IPS-18a (cell line): ENCODE measurements at regions not wholly inside any gene's neighbourhood (a gene's known extent, or its start where the extent isn't known, plus 50 kb on each side); places are given as distances from the start of the nearest gene placed in this dataset.

Experiments used
- H3K27ac ChIP-seq: one replicate; pipeline ENCODE4 v1.5.1; 2013; ENCODE audit warnings: low read length
- H3K27me3 ChIP-seq: one replicate; pipeline ENCODE4 v1.6.1; 2013; ENCODE audit warnings: mild to moderate bottlenecking, low read length; ENCODE audit not compliant: control insufficient read depth, insufficient read depth
- H3K36me3 ChIP-seq: one replicate; pipeline ENCODE4 v1.6.1; 2013; ENCODE audit warnings: low read depth, low read length; ENCODE audit not compliant: control insufficient read depth
- H3K4me1 ChIP-seq: one replicate; pipeline ENCODE4 v1.6.1; 2013; ENCODE audit warnings: low read depth, low read length; ENCODE audit not compliant: control insufficient read depth
- H3K4me3 ChIP-seq: one replicate; pipeline ENCODE4 v1.5.1; 2013; ENCODE audit warnings: low read length
- H3K9ac ChIP-seq: one replicate; pipeline ENCODE4 v1.6.1; 2013; ENCODE audit warnings: mild to moderate bottlenecking, low read length, moderate library complexity
- H3K9me3 ChIP-seq: one replicate; pipeline ENCODE4 v1.6.1; 2013; ENCODE audit warnings: low read depth, low read length; ENCODE audit not compliant: control insufficient read depth

DNA sequence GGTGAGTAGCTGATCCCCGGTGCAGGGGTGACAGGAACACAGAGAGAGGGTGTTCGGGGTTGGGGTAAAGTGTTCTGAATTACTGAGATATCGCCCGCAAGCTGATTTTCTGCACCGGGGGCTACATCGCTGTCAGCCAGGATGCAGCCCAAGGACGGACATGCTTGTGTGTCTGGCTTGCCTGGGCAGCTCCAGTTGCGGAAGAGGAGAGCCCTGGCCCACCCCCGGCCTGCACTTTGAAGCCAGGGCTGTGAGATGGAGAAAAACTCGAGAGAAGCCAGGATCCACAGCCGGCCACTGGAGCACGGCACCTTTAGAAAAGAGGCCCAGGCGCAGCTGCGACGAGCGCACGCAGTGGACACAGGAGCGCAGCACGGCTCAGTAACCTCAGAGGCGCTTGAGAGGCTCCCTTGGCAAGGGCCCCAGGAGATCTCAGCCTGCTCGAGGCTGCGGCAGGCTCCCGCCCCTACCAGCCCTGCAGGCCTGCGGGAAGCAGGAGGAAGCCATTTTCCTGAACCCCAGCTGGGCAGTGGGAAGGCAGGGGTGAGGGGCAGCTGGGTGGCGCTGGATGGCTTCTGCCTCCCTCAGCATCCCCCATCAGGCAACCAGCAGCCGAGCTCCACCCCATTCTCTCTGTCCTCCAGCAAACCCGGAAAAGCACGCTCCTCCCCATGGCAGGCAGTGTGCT, 59.2 kb downstream of the C9orf50 start:
- Histone ChIP-seq H3K9ac (no peak overlapping the region), H3K27ac (no peak overlapping the region), H3K27me3 (no peaks in the 10 kb centered on the region), H3K4me1 (peaks cover 34% of the 10 kb centered on the region), H3K36me3 (no peaks in the 10 kb centered on the region), H3K4me3 (no peak overlapping the region), H3K9me3 (no peaks in the 10 kb centered on the region)

DNA sequence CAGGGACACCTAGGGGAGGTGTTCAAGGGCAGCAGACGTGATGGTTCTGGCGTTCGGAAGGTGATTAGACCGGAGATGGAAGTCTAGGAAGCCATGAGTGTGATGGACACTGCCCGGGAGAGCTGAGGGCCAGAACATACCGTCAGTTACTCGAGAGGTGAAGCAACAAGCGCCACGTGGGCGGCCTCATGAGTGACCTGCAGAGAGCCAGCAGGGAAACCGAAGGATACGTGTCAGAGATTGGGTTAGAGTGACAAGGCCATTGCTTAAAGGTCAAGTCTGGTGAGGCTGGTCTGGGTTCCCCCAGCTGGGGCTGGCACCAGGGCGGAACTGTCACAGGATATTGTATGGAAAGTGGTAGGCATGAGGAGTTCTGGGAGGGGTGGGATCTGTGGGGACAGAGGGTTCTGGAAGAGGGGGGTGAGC, 60.0 kb downstream of the C9orf50 start:
- peaks cover 42% of the 10 kb centered on the region for H3K4me1 ChIP-seq
- no peaks in the 10 kb centered on the region for H3K27me3 ChIP-seq
- no peak overlapping the region for H3K27ac ChIP-seq
- H3K36me3 ChIP-seq = no peaks in the 10 kb centered on the region
- no peaks in the 10 kb centered on the region for H3K9me3 ChIP-seq
- no peak overlapping the region for H3K9ac ChIP-seq
- H3K4me3 ChIP-seq = no peak overlapping the region

DNA sequence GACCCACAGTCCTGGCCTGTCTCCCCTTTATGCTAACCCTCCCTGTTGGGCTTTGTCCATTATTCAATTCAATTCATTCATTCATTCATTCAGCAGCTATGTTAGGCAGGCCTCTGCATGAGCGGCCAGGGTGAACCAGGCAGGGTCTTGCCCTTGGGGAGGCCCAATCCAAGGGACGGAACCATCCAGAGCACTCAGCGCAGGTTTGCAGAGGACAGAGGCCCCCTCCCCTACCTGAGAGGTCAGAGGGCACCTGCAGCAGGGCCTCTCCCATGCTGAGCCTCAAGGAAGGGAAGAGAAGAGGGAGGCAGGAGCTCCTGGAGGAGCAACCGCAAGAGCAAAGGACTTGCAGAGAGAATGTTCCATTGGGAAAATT, 61.4 kb downstream of the C9orf50 start:
- Histone ChIP-seq H3K9ac (no peak overlapping the region), H3K27me3 (no peaks in the 10 kb centered on the region), H3K4me1 (peaks cover 45% of the 10 kb centered on the region), H3K4me3 (no peak overlapping the region), H3K27ac (no peak overlapping the region), H3K36me3 (no peaks in the 10 kb centered on the region), H3K9me3 (no peaks in the 10 kb centered on the region)

DNA sequence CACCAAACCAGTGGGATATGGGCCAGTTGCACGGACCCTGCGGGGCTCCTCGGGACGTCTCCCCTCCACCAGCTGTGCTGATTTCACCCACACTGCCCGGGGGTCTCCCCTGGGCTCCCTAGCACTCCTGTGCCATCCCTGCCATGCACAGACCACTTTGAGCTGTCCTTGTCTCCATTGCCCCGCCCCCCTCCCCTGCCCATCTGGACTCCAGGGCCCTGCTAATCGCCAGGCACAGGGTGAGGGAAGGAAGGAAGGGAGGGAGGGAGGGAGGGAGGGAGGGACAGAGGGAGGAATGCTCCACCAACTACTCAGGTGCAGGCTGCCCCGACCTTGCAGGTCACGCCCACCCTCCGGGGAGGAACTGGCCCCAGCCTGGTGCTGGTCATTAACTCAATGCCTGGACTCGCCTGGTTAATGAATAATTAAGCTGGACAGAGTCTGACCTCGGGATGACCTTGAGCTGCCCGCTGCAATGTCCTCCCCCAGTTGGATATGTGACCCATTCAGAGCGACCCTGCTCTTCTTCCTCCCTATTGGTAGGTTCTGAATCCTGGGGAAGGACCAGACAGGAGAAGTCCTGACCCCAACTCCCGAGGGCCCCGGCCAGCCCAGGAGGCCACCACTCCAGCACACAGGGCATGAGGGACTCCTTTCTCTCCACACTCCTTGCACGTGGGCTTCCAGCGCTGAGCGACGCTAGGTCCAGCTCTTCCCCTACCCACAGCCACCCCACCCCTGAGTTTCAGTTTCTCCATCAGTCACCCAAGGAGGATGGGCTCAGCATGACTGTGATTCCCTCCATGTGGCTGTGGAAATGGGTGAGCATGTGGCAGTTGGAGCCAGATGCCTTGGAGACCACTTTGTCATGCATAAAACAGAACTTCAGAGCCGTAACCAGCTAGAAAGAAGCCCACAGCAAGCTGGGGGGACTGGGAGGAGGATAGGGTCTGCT, 62.1 kb downstream of the C9orf50 start:
- Histone ChIP-seq H3K9me3 (no peaks in the 10 kb centered on the region), H3K36me3 (no peaks in the 10 kb centered on the region), H3K27ac (no peak overlapping the region), H3K4me1 (peaks cover 45% of the 10 kb centered on the region), H3K27me3 (no peaks in the 10 kb centered on the region), H3K4me3 (no peak overlapping the region), H3K9ac (no peak overlapping the region)

DNA sequence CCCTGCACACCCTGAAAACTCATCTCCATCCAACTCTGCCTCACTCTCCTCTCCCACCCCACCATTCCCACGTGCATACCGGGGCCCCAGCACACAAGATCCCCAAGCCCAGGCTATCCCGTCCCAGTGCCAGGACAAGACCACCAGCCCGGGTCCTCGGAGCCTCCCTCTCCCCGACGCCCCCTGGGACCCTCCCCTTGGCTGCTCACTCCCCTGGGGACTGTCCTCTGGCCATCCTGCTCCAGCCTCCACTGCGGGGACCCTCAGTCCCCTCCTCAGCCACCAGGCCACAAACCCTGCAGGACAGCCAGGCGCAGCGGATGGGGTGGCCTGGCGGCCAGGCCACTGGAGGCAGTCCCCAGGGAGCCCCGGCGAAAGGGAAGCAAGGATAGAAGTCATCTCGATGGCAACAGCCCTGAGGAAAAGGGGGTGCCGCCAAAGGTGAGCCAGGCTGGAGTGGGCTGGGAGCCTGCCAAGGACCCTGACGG, 62.8 kb downstream of the C9orf50 start:
- Histone ChIP-seq H3K4me1 (peaks cover 45% of the 10 kb centered on the region), H3K36me3 (no peaks in the 10 kb centered on the region), H3K9me3 (no peaks in the 10 kb centered on the region), H3K4me3 (no peak overlapping the region), H3K27ac (peak overlapping the region; percentile 56), H3K27me3 (no peaks in the 10 kb centered on the region), H3K9ac (peak overlapping the region; percentile 45)

DNA sequence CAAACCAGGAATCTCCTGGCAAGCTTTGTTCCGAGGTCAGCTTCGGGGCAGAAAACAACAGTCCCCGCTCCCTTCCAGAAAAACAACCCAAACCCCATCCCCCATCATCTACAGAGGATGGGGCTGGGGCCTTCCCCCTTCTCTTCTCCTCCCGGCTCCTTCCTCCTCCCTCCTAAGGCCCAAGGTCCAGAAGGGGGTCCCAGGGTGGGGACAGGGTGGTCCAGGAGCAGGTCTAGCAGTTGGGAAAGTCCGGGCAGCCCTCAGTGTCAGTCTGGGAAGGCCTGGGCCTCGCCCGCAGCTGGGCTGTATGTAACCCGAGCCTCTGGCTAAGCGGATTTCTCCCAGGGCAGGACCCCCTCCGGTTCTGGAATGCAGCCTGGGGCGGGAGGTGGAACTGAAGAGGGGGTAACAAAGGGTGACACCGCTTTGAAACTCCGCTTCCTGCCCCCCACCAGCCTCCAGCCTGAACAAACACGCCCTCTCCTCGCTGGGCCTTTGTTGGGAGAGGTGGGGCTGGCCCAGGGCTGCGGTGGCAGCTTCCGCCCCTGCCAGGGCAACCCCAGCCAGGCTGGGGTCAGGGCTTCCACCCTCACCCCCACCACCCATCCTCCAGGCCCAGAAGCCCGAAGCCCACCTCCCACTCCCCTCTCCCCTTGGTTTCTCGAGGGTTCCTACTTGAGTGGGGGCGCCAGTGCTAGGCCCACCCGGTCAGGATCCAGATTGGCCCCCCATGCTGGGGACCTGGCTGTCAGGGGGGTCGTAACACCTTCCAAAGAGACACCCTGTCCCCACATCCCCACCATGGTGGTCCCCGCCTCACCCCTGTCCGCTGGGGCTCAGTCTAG, 63.5 kb downstream of the C9orf50 start:
- Histone ChIP-seq H3K27ac (peak overlapping the region; percentile 84), H3K27me3 (no peaks in the 10 kb centered on the region), H3K4me1 (peaks cover 43% of the 10 kb centered on the region), H3K4me3 (peak overlapping the region; percentile 50), H3K9me3 (no peaks in the 10 kb centered on the region), H3K36me3 (no peaks in the 10 kb centered on the region), H3K9ac (peak overlapping the region; percentile 54)

DNA sequence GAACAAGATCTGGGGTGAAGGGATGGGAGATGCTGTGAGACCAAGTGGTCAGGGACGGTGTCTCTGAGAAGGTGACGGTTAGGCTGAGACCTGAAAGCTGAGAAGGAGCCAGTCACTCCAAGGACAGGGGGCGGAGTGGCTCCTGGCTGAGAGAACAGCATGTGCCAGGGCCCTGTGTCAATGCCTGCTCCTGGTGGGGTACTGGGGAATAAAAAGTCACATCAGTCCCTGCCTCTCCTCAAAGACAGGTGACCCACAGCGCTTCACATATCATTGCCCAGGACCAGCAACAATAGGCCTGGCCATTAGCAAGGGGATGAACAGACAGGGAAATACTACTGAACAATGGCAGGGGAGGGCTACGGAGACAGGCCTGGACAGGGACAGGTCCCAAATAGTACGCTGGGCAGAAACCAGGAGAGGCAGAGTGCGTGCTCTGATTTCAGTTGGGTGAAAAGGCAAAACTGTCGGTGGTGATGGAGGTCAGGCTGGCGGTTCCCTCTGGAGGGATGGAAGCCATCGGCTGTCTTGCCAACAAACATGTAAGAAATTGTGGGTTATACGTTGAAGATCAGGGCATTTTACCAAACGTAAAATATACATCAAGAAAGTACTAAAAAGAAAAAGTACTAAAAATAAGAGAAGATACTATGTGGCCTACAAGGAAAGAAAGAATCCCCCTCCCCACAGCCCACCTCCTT, 64.3 kb downstream of the C9orf50 start:
- H3K4me3 ChIP-seq = peak overlapping the region; percentile 50
- peaks cover 36% of the 10 kb centered on the region for H3K4me1 ChIP-seq
- H3K27me3 ChIP-seq = peaks cover 6% of the 10 kb centered on the region

DNA sequence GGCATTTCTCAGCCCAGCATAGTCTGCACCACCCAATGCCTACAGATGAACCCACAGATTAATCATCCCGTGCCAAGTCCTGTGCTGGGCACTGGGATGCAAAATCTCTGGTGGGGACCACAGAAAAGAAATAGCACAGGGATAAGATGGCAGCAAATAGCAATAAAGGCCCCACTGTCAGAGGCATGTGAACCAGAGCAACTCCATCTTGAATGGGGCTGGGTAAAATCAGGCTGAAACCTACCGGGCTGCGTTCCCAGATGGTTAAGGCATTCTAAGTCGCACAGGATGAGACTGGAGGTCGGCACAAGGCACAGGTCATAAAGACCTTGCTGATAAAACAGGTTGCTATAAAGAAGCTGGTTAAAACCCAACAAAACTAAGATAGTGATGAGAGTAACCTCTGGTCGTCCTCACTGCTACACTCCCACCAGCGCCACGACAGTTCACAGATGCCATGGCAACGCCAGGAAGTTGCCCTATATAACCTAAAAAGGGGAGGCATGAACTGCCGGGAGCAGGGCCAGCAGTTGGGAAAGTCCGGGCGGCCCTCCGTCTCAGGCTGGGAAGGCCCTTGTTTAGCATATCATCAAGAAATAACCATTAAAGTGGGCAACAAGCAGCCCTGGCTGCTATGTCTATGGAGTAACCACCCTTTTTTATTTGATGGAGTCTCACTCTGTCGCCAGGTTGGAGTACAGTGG, 65.2 kb downstream of the C9orf50 start:
- no peak overlapping the region for H3K9ac ChIP-seq
- H3K27ac ChIP-seq = no peak overlapping the region
- H3K27me3 ChIP-seq = peaks cover 16% of the 10 kb centered on the region
- H3K9me3 ChIP-seq = no peaks in the 10 kb centered on the region
- H3K4me1 ChIP-seq = peaks cover 36% of the 10 kb centered on the region
- H3K36me3 ChIP-seq = no peaks in the 10 kb centered on the region
- no peak overlapping the region for H3K4me3 ChIP-seq

More for the DNA sequence above, 64.3 kb downstream of the C9orf50 start:
- peak overlapping the region; percentile 54 for H3K9ac ChIP-seq
- no peaks in the 10 kb centered on the region for H3K9me3 ChIP-seq
- peak overlapping the region; percentile 84 for H3K27ac ChIP-seq
- no peaks in the 10 kb centered on the region for H3K36me3 ChIP-seq

DNA sequence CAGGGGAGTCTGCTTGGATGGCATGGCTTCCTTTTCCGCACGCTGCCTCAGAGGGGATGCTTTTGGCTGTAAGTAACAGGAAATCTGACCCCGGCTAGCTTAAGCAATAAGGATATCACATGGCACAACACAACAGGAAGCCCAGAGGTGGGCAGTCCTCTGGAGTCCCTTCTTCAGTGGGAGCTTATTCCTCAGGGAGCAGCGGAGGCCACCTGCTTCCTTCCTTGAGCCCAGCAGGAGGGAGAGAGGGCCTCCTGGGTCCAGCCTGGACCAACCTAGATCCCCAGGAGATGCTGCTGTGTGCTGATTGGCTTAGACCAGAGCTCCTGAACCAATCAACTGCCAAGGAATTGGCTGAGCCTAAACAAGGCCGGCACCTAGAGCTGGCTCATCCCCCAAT, 66.3 kb downstream of the C9orf50 start:
- Histone ChIP-seq H3K4me3 (no peak overlapping the region), H3K27me3 (peaks cover 26% of the 10 kb centered on the region), H3K27ac (no peak overlapping the region), H3K9ac (no peak overlapping the region), H3K36me3 (no peaks in the 10 kb centered on the region), H3K9me3 (no peaks in the 10 kb centered on the region), H3K4me1 (peaks cover 36% of the 10 kb centered on the region)

DNA sequence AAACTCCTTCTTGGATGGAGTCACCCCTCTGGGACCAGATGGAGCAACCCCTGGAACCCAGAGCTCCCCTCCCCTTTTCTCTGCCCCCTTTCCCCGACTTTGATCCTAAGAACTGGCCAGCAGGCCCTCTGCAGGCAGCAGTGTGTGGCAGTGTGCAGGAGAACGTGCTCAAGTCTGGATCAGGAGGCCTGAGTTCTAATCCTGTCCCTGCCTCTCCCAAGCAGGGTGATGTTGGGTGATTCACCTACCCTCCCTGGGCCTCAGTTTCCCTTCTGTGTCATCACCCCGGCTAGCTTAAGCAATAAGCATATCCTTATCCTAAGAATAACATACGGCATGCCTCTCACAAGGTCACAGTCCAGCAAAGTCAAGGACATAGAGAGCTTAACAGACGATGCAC, 67.6 kb downstream of the C9orf50 start:
- H3K27me3 ChIP-seq = peaks cover 37% of the 10 kb centered on the region
- no peaks in the 10 kb centered on the region for H3K9me3 ChIP-seq
- H3K4me3 ChIP-seq = no peak overlapping the region
- H3K4me1 ChIP-seq = peaks cover 24% of the 10 kb centered on the region
- no peak overlapping the region for H3K9ac ChIP-seq
- no peaks in the 10 kb centered on the region for H3K36me3 ChIP-seq
- no peak overlapping the region for H3K27ac ChIP-seq
